Lower lobe of right lung (tissue), 2 donors: ENCODE measurements at regions not wholly inside any gene's neighbourhood (a gene's known extent, or its start where the extent isn't known, plus 50 kb on each side); places are given as distances from the start of the nearest gene placed in this dataset.

Source experiments
- ATAC-seq, 2 donors: fragments of 200-7000 bp; cut with Tn5 transposase; one replicate each; pipeline ENCODE4 v1.9.1; 2020 to 2022; ENCODE audit warnings: mild to moderate bottlenecking in 2 of 2, moderate library complexity in 2 of 2
- DNase-seq: peaks from one replicate; pipeline ENCODE4 v3.0.0-alpha.2; 2020
- H3K27ac ChIP-seq: fragments of 200-600 bp; one replicate; pipeline ENCODE4 v1.8.0; 2022
- H3K27me3 ChIP-seq: fragments of 200-600 bp; one replicate; pipeline ENCODE4 v1.8.0; 2022; ENCODE audit warnings: low read depth
- H3K36me3 ChIP-seq: fragments of 200-600 bp; one replicate; pipeline ENCODE4 v1.8.0; 2022; ENCODE audit warnings: mild to moderate bottlenecking
- H3K4me1 ChIP-seq: fragments of 200-600 bp; one replicate; pipeline ENCODE4 v1.8.0; 2022
- H3K4me3 ChIP-seq: fragments of 200-600 bp; one replicate; pipeline ENCODE4 v1.8.0; 2022; ENCODE audit warnings: mild to moderate bottlenecking
- H3K9me3 ChIP-seq: fragments of 200-600 bp; one replicate; pipeline ENCODE4 v1.8.0; 2022
- intact Hi-C: fragments of 100-400 bp; cut with DNase I; formaldehyde crosslinking; loops from one replicate; pipeline ENCODE4 v1.11.0; 2022
- TF ChIP-seq, protein P1 (sequence below): fragments of 200-600 bp; IDR thresholded peaks from one replicate; pipeline ENCODE4 v1.8.0; 2022; ENCODE audit warnings: antibody characterized with exemption, mild to moderate bottlenecking
- donor health status: DM: no; HTN: yes; CAD: no; lungs with severe emphysema.

DNA sequence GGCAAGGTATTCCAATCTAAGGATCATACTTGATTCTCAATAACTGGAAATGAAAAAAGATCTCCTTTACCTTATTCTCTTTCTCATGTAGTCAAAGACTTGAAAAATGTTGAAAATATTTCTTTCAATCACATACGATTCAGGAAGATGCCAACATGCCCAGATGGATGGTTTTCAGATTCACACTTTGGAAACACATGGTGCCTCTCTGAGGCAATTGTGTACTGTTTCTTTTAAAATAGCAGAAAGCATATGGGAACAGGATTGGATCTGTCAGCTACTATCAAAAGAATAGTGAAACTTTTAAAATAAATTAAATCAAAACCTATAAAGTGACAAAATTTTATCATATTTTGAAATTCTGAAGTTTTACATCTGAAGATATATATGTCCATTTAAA, 222.4 kb downstream of the SPRY2 start:
- H3K27ac ChIP-seq: no peak overlapping the region
- intact Hi-C loops: no loop called here
- H3K27me3 ChIP-seq: no peaks in the 10 kb centered on the region
- ATAC-seq (no peak), DNase-seq (no peak)
- no peaks in the 10 kb centered on the region for H3K9me3 ChIP-seq
- TF ChIP-seq, protein P1, sequence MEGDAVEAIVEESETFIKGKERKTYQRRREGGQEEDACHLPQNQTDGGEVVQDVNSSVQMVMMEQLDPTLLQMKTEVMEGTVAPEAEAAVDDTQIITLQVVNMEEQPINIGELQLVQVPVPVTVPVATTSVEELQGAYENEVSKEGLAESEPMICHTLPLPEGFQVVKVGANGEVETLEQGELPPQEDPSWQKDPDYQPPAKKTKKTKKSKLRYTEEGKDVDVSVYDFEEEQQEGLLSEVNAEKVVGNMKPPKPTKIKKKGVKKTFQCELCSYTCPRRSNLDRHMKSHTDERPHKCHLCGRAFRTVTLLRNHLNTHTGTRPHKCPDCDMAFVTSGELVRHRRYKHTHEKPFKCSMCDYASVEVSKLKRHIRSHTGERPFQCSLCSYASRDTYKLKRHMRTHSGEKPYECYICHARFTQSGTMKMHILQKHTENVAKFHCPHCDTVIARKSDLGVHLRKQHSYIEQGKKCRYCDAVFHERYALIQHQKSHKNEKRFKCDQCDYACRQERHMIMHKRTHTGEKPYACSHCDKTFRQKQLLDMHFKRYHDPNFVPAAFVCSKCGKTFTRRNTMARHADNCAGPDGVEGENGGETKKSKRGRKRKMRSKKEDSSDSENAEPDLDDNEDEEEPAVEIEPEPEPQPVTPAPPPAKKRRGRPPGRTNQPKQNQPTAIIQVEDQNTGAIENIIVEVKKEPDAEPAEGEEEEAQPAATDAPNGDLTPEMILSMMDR: no peak
- H3K4me3 ChIP-seq: no peak overlapping the region
- H3K4me1 ChIP-seq: no peaks in the 10 kb centered on the region
- no peaks in the 10 kb centered on the region for H3K36me3 ChIP-seq

DNA sequence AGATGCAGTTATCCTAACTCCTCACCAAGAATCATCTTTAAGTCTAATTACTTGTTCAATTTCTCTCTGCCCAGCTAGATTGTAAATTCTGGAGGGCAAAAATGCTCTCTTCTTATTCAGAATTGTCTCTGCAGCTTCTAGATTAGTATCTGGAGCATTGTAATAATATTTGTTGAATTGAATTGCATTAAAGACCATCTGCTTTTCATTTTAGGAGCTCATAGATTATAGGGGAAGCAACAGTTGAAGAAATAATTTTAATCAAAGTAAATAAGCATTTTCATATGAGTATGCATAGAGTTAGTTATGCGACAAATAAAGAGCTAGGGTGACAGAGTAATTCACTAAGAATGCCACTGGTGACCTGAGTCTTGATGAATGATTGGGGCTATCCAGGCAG, 222.8 kb downstream of the SPRY2 start:
- Histone ChIP-seq H3K27ac (no peak overlapping the region), H3K36me3 (no peaks in the 10 kb centered on the region), H3K4me3 (no peak overlapping the region), H3K4me1 (no peaks in the 10 kb centered on the region), H3K27me3 (no peaks in the 10 kb centered on the region), H3K9me3 (no peaks in the 10 kb centered on the region)
- intact Hi-C loops: no loop called here
- no peak for ATAC-seq
- DNase-seq: no peak
- TF ChIP-seq, protein P1: no peak

DNA sequence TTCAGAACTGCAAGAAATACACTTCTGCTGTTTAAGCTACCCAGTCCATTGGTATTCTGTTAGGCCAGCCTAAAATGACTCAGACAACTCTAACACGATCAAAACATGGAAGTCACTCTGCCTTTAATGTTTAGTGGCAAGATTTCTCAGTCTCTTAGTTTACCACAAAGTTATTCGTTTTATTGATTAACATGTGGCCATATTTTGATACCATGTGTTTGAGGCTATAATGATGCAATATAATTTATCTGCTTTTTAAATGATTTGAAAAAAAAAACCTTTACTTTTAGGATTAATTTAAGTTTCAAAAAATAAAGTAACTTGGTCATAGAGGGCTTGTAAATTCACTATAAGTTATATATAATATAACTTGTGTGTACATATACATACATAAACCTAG, 223.4 kb downstream of the SPRY2 start:
- TF ChIP-seq, protein P1: no peak
- ATAC-seq: no peak
- no peak for DNase-seq
- H3K4me1 ChIP-seq: no peaks in the 10 kb centered on the region
- H3K27ac ChIP-seq: no peak overlapping the region
- H3K4me3 ChIP-seq: no peak overlapping the region
- no peaks in the 10 kb centered on the region for H3K36me3 ChIP-seq
- no peaks in the 10 kb centered on the region for H3K27me3 ChIP-seq
- intact Hi-C loops: no loop called here
- no peaks in the 10 kb centered on the region for H3K9me3 ChIP-seq

DNA sequence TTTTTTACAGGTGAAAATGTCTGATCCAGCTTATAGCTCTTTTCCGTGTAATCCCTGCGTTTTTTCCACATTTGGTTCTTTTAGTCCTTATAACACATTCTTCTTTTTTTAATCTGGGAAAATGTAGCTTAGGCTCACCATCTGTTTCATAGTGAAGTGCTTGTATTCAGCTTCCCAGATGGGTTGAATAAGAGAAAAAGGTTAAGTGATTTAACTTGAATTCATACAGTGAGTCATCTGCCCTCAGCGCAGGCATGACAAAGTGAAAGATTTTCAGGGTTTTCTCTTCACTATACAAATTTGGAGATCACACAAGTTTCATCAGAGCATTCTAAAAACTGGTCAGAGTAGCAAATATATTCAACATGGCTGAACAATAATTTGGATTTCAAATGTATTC, 224.8 kb downstream of the SPRY2 start:
- no peak overlapping the region for H3K4me3 ChIP-seq
- TF ChIP-seq, protein P1: no peak
- no peak for ATAC-seq

DNA sequence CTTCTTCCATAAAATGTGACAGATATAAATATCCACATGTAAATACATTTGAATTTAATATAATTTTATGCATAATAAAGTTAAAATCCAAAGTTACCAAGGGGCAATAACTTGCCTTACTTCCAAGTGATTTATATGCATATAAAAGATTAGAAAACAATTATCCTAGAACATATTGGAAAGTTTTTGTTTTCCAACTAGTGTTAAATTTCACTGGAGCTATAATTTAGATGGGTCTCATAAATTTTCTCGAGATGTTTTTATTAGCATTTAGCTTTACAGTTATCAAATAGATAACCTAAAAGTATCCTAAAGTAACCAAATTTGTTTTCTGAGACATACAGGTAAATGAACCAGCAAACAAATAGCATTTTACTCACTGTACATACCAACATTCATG, 225.3 kb downstream of the SPRY2 start:
- Histone ChIP-seq H3K4me3 (no peak overlapping the region), H3K27ac (no peak overlapping the region), H3K4me1 (no peaks in the 10 kb centered on the region), H3K9me3 (no peaks in the 10 kb centered on the region), H3K27me3 (no peaks in the 10 kb centered on the region), H3K36me3 (no peaks in the 10 kb centered on the region)
- TF ChIP-seq, protein P1: no peak
- ATAC-seq (no peak), DNase-seq (no peak)
- intact Hi-C loops: no loop called here

More for the DNA sequence above, 224.8 kb downstream of the SPRY2 start:
- Histone ChIP-seq H3K27ac (no peak overlapping the region), H3K4me1 (no peaks in the 10 kb centered on the region), H3K36me3 (no peaks in the 10 kb centered on the region), H3K27me3 (no peaks in the 10 kb centered on the region), H3K9me3 (no peaks in the 10 kb centered on the region)
- intact Hi-C loops: no loop called here
- no peak for DNase-seq
